ENCODE measurements at regions not wholly inside any gene's neighbourhood (a gene's known extent, or its start where the extent isn't known, plus 50 kb on each side); places are given as distances from the start of the nearest gene placed in this dataset.

DNA sequence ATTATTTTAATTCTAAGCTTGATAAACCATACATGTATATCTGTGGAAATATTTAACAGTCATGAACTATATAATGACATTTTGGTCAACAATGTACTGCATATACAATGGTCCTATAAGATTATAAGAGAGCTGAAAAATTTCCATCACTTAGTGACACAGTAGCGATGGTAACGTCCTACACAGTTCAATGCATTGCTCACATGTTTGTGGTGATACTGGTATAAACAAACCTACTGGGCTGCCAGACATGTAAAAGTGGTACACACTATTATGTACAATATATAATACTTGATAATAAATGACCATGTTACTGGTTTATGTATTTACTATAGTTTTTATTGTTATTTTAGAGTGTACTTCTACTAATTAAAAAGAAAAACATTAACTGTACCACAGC is 841.9 kb downstream of the LTN1 start:
- DNase-seq (ENCODE audit: low read depth) = no peak
- FAIRE-seq = no peak
- H3K27me3 ChIP-seq (ENCODE audit: control insufficient read depth, insufficient read depth, low read length) = no peaks in the 10 kb centered on the region
- no peak overlapping the region for H3K4me3 ChIP-seq (ENCODE audit: low read depth, low read length)
- no peaks in the 10 kb centered on the region for H3K36me3 ChIP-seq (ENCODE audit: control insufficient read depth, insufficient read depth, low read length)
- TF ChIP-seq CTCF (IDR thresholded peaks at IDR 0.05; ENCODE audit: insufficient read depth, low read length, severe bottlenecking) = no peak

GRCh38 chr21:28148400-28149064 is 844.1 kb downstream of the LTN1 start:
- Histone ChIP-seq H3K36me3 (ENCODE audit: control insufficient read depth, insufficient read depth, low read length) (no peaks in the 10 kb centered on the region), H3K4me3 (ENCODE audit: low read depth, low read length) (no peak overlapping the region), H3K27me3 (ENCODE audit: control insufficient read depth, insufficient read depth, low read length) (no peaks in the 10 kb centered on the region)
- DNase-seq (ENCODE audit: low read depth) = peak; percentile 39
- FAIRE-seq = no peak
- TF ChIP-seq CTCF (IDR thresholded peaks at IDR 0.05; ENCODE audit: insufficient read depth, low read length, severe bottlenecking) = no peak

- no peak overlapping the region for H3K4me3 ChIP-seq (ENCODE audit: low read depth, low read length)
- DNase-seq (ENCODE audit: low read depth) (no peak), FAIRE-seq (no peak)
- no peaks in the 10 kb centered on the region for H3K36me3 ChIP-seq (ENCODE audit: control insufficient read depth, insufficient read depth, low read length)
- no peaks in the 10 kb centered on the region for H3K27me3 ChIP-seq (ENCODE audit: control insufficient read depth, insufficient read depth, low read length)
- TF ChIP-seq CTCF (IDR thresholded peaks at IDR 0.05; ENCODE audit: insufficient read depth, low read length, severe bottlenecking) = no peak
Measured at GRCh38 chr21:28144653-28145052, 848.0 kb downstream of the LTN1 start.

DNA sequence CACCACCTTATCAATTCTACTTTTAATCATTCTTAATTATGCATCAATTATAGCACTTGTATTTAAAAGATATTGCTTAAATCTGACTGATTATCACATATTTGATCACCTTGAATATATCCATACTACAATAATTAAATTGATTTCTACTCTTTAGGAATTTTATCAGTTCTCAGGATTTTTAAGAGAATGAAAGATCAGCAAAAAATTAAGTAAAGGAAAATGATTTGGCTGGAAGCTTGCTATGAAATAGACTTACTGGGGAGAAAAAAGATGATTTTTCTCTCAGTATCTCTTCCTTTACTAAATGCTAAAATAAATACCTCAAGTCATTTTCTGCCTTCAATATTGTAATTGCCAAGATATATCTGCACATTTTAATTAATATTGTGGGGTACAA is 848.6 kb downstream of the LTN1 start:
- FAIRE-seq (no peak), DNase-seq (ENCODE audit: low read depth) (no peak)
- Histone ChIP-seq H3K4me3 (ENCODE audit: low read depth, low read length) (no peak overlapping the region), H3K36me3 (ENCODE audit: control insufficient read depth, insufficient read depth, low read length) (no peaks in the 10 kb centered on the region), H3K27me3 (ENCODE audit: control insufficient read depth, insufficient read depth, low read length) (no peaks in the 10 kb centered on the region)
- no peak for TF ChIP-seq CTCF (IDR thresholded peaks at IDR 0.05; ENCODE audit: insufficient read depth, low read length, severe bottlenecking)

GRCh38 chr21:28142697-28143096 is 850.0 kb downstream of the LTN1 start:
- TF ChIP-seq CTCF (IDR thresholded peaks at IDR 0.05; ENCODE audit: insufficient read depth, low read length, severe bottlenecking) = no peak
- Histone ChIP-seq H3K4me3 (ENCODE audit: low read depth, low read length) (no peak overlapping the region), H3K36me3 (ENCODE audit: control insufficient read depth, insufficient read depth, low read length) (no peaks in the 10 kb centered on the region), H3K27me3 (ENCODE audit: control insufficient read depth, insufficient read depth, low read length) (no peaks in the 10 kb centered on the region)
- FAIRE-seq (no peak), DNase-seq (ENCODE audit: low read depth) (peak; percentile 81)

DNA sequence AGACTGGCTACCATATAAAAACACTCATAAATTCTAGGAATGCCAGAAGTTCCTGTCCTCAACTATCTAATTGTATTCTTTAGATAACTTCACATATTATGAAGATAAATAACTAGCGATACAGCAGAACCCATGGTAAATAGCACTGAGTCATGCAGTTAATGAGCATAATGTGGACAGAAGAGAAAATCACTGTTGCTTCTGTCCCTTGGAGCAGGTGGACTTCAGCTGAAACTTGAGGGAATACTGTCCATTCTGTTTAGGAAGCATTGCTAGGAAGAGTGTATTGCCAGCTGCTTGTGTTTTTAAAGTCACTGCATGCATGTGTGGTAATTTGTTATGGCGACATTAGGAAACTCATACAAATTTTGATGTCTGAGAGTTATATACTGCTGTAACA is 854.4 kb downstream of the LTN1 start:
- no peaks in the 10 kb centered on the region for H3K27me3 ChIP-seq (ENCODE audit: control insufficient read depth, insufficient read depth, low read length)
- TF ChIP-seq CTCF (IDR thresholded peaks at IDR 0.05; ENCODE audit: insufficient read depth, low read length, severe bottlenecking) = no peak
- H3K4me3 ChIP-seq (ENCODE audit: low read depth, low read length) = no peak overlapping the region
- H3K36me3 ChIP-seq (ENCODE audit: control insufficient read depth, insufficient read depth, low read length) = no peaks in the 10 kb centered on the region
- DNase-seq (ENCODE audit: low read depth) (no peak), FAIRE-seq (no peak)
